22Rv1 (cell line): ENCODE measurements at regions not wholly inside any gene's neighbourhood (a gene's known extent, or its start where the extent isn't known, plus 50 kb on each side); places are given as distances from the start of the nearest gene placed in this dataset.

Experiments
- ZFX ChIP-seq: fragments of 450-650 bp; IDR thresholded peaks from 2 replicates; pipeline ENCODE4 v1.6.1; 2017; ENCODE audit warnings: antibody characterized with exemption, borderline replicate concordance
- TF ChIP-seq, protein P1 (sequence below): fragments of 450-650 bp; IDR thresholded peaks from 2 replicates; pipeline ENCODE4 v1.5.1; 2017; ENCODE audit warnings: mild to moderate bottlenecking

DNA sequence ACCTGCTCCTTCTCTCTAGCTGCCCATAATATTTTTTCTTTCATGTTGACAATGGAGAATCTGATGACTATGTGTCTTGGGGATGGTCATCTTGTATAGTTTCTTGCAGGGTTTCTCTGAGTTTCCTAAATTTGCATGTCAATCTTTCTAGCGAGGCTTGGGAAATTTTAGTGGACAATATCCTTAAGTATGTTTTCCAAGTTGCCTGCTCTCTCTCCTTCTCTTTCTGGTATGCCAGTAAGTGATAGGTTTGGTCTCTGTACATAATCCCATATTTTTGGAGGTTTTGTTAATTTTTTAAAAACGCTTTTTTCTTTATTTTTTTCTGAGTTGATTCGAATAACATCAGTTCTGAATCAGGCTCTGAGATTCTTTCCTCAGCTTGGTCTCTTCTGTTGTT lies 370.9 kb upstream of the LYPLAL1 start:
- TF ChIP-seq, protein P1, sequence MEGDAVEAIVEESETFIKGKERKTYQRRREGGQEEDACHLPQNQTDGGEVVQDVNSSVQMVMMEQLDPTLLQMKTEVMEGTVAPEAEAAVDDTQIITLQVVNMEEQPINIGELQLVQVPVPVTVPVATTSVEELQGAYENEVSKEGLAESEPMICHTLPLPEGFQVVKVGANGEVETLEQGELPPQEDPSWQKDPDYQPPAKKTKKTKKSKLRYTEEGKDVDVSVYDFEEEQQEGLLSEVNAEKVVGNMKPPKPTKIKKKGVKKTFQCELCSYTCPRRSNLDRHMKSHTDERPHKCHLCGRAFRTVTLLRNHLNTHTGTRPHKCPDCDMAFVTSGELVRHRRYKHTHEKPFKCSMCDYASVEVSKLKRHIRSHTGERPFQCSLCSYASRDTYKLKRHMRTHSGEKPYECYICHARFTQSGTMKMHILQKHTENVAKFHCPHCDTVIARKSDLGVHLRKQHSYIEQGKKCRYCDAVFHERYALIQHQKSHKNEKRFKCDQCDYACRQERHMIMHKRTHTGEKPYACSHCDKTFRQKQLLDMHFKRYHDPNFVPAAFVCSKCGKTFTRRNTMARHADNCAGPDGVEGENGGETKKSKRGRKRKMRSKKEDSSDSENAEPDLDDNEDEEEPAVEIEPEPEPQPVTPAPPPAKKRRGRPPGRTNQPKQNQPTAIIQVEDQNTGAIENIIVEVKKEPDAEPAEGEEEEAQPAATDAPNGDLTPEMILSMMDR, result no peak
- no peak for TF ChIP-seq ZFX
